ENCODE measurements at regions not wholly inside any gene's neighbourhood (a gene's known extent, or its start where the extent isn't known, plus 50 kb on each side); places are given as distances from the start of the nearest gene placed in this dataset.
"Not testable (repeated sequence)": the region's sequence is repeated elsewhere in the genome, so short reads cannot be mapped to it uniquely, and the experiment has no call there.

- DNase-seq; in situ Hi-C loops (cut with HindIII; ENCODE audit: low pct_ligation_motif_present, low pct_unique_long_range_greater_than_20kb, low sequenced_read_pairs): not testable (repeated sequence)
These were observed 171.5 kb downstream of the PLCE1 start for GRCh38 chr10:94165158-94165611.

DNA sequence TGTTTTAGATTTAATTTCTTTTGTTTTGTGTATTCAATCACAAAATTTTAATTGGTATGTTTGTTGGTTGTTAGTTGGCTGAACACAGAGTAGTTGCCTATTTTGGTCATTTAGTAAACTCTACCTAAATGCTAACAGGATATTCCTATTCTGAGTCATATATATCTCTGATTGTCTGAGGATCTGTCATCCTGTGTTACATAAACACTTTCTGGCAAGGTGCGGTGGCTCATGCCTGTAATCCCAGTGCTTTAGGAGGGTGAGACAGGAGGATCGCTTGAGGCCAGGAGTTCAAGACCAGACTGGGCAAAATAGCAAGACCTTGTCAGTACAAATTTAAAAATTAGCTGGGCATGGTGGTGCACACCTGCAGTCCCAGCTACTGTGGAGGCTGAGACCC, 178.6 kb downstream of the PLCE1 start:
- DNase-seq: no peak
- in situ Hi-C loops (cut with HindIII; ENCODE audit: low pct_ligation_motif_present, low pct_unique_long_range_greater_than_20kb, low sequenced_read_pairs): no loop called here

DNA sequence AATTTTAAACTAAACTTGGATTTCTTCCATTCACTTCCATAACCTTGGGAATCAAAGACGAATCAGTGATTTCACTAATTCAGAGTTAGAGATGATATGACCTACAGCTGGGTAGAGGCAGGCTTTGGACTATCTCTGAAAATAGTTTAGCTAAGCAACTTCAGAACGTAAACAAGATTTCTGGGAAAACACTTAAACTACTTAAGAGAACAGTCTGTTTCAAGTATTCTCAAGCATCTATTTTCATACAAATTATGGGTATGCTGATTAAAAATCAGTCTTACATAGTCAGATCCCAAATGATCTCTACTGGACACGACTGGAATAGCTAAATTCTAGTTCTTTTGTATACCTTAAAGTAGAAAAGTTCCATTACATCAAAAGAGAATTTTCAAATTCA, 179.9 kb downstream of the PLCE1 start:
- DNase-seq: no peak
- in situ Hi-C loops (cut with HindIII; ENCODE audit: low pct_ligation_motif_present, low pct_unique_long_range_greater_than_20kb, low sequenced_read_pairs): no loop called here

GRCh38 chr10:94174838-94175237, 181.1 kb downstream of the PLCE1 start:
- no peak for DNase-seq
- in situ Hi-C loops (cut with HindIII; ENCODE audit: low pct_ligation_motif_present, low pct_unique_long_range_greater_than_20kb, low sequenced_read_pairs): no loop called here

GRCh38 chr10:94178475-94179253, 184.1 kb downstream of the NOC3L start:
- in situ Hi-C loops (cut with HindIII; ENCODE audit: low pct_ligation_motif_present, low pct_unique_long_range_greater_than_20kb, low sequenced_read_pairs): no loop called here
- no peak for DNase-seq

- in situ Hi-C loops (cut with HindIII; ENCODE audit: low pct_ligation_motif_present, low pct_unique_long_range_greater_than_20kb, low sequenced_read_pairs): no loop called here
- no peak for DNase-seq
These were observed 182.2 kb downstream of the NOC3L start for GRCh38 chr10:94180576-94180975.

DNA sequence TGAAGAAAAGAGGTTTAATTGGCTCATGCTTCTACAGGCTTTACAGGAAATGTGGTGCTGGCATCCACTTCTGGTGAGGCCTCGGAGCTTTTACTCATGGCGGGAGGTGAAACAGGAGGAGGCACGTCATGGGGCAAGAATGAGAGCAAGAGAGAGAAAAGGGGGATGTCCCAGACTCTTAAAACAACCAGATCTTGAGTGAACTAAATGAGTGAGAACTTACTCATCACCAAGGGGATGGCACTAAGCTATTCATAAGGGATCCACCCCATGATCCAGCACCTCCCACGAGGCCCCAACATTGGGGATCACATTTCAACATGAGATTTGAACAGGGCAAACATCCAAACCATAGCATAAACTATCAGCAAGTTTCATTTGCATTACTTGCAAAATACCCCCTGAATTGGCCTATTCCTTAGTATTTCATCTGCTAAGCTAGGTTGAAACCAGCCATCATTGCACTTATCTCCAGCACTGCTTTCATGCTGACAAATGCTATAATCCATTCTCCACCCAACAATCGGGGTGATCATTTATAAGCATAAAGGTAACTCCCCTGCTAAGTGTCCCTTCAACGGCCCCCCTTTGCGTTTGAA, 179.0 kb downstream of the NOC3L start:
- in situ Hi-C loops (cut with HindIII; ENCODE audit: low pct_ligation_motif_present, low pct_unique_long_range_greater_than_20kb, low sequenced_read_pairs): no loop called here
- peak; percentile 14 for DNase-seq

GRCh38 chr10:94186722-94187121, 176.0 kb downstream of the NOC3L start:
- DNase-seq: no peak
- in situ Hi-C loops (cut with HindIII; ENCODE audit: low pct_ligation_motif_present, low pct_unique_long_range_greater_than_20kb, low sequenced_read_pairs): no loop called here

GRCh38 chr10:94192333-94192732, 170.4 kb downstream of the NOC3L start:
- DNase-seq: no peak

GRCh38 chr10:94192974-94193373, 169.8 kb downstream of the NOC3L start:
- DNase-seq: no peak
- in situ Hi-C loops (cut with HindIII; ENCODE audit: low pct_ligation_motif_present, low pct_unique_long_range_greater_than_20kb, low sequenced_read_pairs): no loop called here

More at GRCh38 chr10:94192333-94192732, 170.4 kb downstream of the NOC3L start:
- in situ Hi-C loops (cut with HindIII; ENCODE audit: low pct_ligation_motif_present, low pct_unique_long_range_greater_than_20kb, low sequenced_read_pairs): no loop called here

GRCh38 chr10:94193466-94193924, 169.2 kb downstream of the NOC3L start:
- in situ Hi-C loops (cut with HindIII; ENCODE audit: low pct_ligation_motif_present, low pct_unique_long_range_greater_than_20kb, low sequenced_read_pairs): no loop called here
- DNase-seq: no peak

- in situ Hi-C loops (cut with HindIII; ENCODE audit: low pct_ligation_motif_present, low pct_unique_long_range_greater_than_20kb, low sequenced_read_pairs): no loop called here
- peak; percentile 45 for DNase-seq
These were observed 168.5 kb downstream of the NOC3L start for GRCh38 chr10:94194256-94194655.

- DNase-seq: no peak
- in situ Hi-C loops (cut with HindIII; ENCODE audit: low pct_ligation_motif_present, low pct_unique_long_range_greater_than_20kb, low sequenced_read_pairs): no loop called here
These were observed 165.5 kb downstream of the NOC3L start for GRCh38 chr10:94197241-94197640.

DNA sequence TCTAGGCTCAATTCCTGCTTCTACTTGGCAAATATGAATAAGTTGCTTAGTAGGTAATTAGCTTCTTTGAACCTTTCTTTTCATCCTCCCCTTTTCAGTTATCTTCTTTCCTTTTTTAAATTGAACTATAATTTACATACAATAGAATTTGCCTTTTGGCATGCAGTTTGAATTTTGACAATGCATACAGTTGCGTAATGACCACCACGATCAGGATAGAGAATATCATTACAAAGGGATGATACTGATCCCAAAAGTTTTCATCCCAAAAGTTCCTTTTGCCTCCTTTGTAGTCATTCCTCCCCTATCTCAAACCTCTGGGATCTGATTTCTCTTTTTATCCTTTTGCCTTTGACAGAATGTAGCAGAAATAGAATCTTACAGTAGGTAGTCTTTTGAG, 164.4 kb downstream of the NOC3L start:
- in situ Hi-C loops (cut with HindIII; ENCODE audit: low pct_ligation_motif_present, low pct_unique_long_range_greater_than_20kb, low sequenced_read_pairs): no loop called here
- no peak for DNase-seq

DNA sequence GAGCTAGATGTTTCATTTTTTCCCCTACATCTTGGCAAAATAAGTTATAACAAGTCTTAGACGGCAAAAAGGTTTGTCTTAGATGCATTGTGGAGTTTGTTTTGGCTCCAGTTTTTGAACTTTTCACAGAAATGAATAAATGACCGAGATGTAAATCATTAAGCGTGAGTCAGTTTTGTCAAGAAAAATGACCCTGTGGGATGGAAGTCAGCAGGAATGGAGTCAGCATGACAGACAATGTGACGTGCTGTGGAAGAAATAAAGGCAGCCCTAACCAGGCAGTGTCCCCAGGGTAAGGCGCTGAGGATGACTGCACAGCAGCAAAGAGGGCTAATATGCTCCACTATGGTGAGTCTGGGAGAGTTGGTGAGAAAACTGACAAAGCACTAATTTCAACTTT, 163.2 kb downstream of the NOC3L start:
- in situ Hi-C loops (cut with HindIII; ENCODE audit: low pct_ligation_motif_present, low pct_unique_long_range_greater_than_20kb, low sequenced_read_pairs): no loop called here
- DNase-seq: no peak

- DNase-seq: no peak
- in situ Hi-C loops (cut with HindIII; ENCODE audit: low pct_ligation_motif_present, low pct_unique_long_range_greater_than_20kb, low sequenced_read_pairs): no loop called here
These were observed 162.4 kb downstream of the NOC3L start for GRCh38 chr10:94200146-94200837.

DNA sequence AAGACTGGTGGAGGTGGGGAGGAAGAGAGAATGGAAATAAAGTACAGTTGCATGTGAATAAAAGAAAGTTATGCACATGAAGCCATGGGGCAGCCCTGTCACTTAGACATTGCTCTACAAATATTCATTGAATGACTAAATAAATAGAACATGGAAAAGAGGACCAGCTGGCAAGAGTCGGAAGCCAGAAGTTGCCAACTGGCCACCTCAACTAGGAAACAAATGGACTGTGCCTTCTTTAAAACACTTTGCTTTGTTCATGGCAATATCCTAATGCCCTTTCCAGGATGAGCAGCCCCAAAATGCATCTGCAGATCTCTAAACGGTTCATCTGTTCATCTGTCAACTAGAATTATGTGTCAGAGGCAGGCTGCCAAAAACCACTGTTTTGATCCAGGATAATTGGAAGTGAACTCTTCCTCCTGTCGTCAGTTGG, 157.3 kb downstream of the NOC3L start:
- in situ Hi-C loops (cut with HindIII; ENCODE audit: low pct_ligation_motif_present, low pct_unique_long_range_greater_than_20kb, low sequenced_read_pairs): no loop called here
- DNase-seq: no peak

DNA sequence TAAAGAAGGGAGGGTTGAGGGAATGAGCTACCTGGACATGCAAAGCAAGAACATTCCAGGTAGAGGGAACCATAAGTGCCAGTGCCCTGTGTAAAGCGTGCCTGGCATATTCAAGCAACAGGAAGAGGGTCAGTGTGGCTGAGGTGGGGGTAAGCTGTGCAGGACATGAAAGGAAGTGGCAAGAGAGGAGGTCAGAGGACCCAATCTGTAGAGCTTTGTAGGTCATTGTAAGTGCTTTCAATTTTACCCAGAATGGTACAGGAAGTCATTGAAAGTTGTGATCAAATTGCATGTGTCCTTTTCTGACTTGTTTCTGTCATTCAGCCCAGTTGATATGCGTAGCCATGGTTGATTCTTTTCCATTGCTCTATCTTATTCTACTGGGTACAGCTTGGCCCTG, 156.6 kb downstream of the NOC3L start:
- in situ Hi-C loops (cut with HindIII; ENCODE audit: low pct_ligation_motif_present, low pct_unique_long_range_greater_than_20kb, low sequenced_read_pairs): no loop called here
- no peak for DNase-seq

DNA sequence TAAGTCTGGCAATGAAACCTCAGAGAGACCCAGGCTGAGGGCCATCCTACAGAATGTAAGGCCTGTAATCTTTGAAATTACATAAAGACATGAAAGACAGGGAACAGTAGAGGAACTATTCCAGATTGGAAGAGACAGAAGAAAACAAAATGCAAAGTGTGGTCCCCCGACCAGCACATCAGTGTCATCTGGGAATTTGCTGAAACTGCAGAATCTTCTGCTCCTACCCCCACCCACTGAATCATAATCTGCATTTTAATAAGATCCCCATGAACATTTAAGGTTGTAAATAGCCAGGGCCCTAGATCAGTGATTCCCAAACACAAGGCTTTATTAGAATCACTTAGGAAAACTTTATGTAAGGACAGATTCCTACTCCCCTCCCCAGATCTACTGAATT, 154.4 kb downstream of the NOC3L start:
- in situ Hi-C loops (cut with HindIII; ENCODE audit: low pct_ligation_motif_present, low pct_unique_long_range_greater_than_20kb, low sequenced_read_pairs): no loop called here
- no peak for DNase-seq
